GM21447 (cell line): ENCODE measurements at regions not wholly inside any gene's neighbourhood (a gene's known extent, or its start where the extent isn't known, plus 50 kb on each side); places are given as distances from the start of the nearest gene placed in this dataset.

Experiments
- ATAC-seq: cut with Tn5 transposase; IDR thresholded peaks from one replicate; pipeline ENCODE4 v1.9.1; 2021; ENCODE audit not compliant: unreplicated experiment

- ATAC-seq = no peak
Measured at GRCh38 chr11:31959716-31960115, 131.2 kb upstream of the RCN1 start.

- ATAC-seq = peak; percentile 58
Measured at GRCh38 chr11:31958076-31958735, 132.7 kb upstream of the RCN1 start.

GRCh38 chr11:31957674-31958073, 133.2 kb upstream of the RCN1 start:
- ATAC-seq = no peak

GRCh38 chr11:31956310-31956709, 134.6 kb upstream of the RCN1 start:
- no peak for ATAC-seq

- no peak for ATAC-seq
Measured at GRCh38 chr11:31955838-31956237, 135.0 kb upstream of the RCN1 start.

GRCh38 chr11:31953803-31954327, 137.0 kb upstream of the RCN1 start:
- no peak for ATAC-seq

- ATAC-seq = peak; percentile 80
Measured at GRCh38 chr11:31949733-31950200, 138.6 kb upstream of the PAX6 start.

- ATAC-seq = no peak
Measured at GRCh38 chr11:31947051-31947450, 135.9 kb upstream of the PAX6 start.

GRCh38 chr11:31943056-31943780, 132.1 kb upstream of the PAX6 start:
- peak; percentile 97 for ATAC-seq

GRCh38 chr11:31940371-31941037, 129.4 kb upstream of the PAX6 start:
- no peak for ATAC-seq

- ATAC-seq = no peak
Measured at GRCh38 chr11:31939004-31939403, 127.9 kb upstream of the PAX6 start.

- ATAC-seq = no peak
Measured at GRCh38 chr11:31936312-31936711, 125.2 kb upstream of the PAX6 start.

- ATAC-seq = no peak
Measured at GRCh38 chr11:31932879-31933278, 121.8 kb upstream of the PAX6 start.

- no peak for ATAC-seq
Measured at GRCh38 chr11:31927982-31928381, 116.9 kb upstream of the PAX6 start.

- no peak for ATAC-seq
Measured at GRCh38 chr11:31926816-31927528, 115.8 kb upstream of the PAX6 start.

- ATAC-seq = no peak
Measured at GRCh38 chr11:31926106-31926505, 115.0 kb upstream of the PAX6 start.

GRCh38 chr11:31922450-31922849, 111.3 kb upstream of the PAX6 start:
- no peak for ATAC-seq

- no peak for ATAC-seq
Measured at GRCh38 chr11:31921081-31921480, 110.0 kb upstream of the PAX6 start.

GRCh38 chr11:31919175-31919574, 108.1 kb upstream of the PAX6 start:
- no peak for ATAC-seq

GRCh38 chr11:31915867-31916266, 104.7 kb upstream of the PAX6 start:
- no peak for ATAC-seq

- ATAC-seq = peak; percentile 61
Measured at GRCh38 chr11:31913985-31914384, 102.9 kb upstream of the PAX6 start.
